Heart right ventricle (tissue), 16 donors: ENCODE measurements at regions not wholly inside any gene's neighbourhood (a gene's known extent, or its start where the extent isn't known, plus 50 kb on each side); places are given as distances from the start of the nearest gene placed in this dataset.

Source experiments
- ATAC-seq, 8 donors: fragments of 200-7000 bp; cut with Tn5 transposase; one replicate each; pipeline ENCODE4 v1.9.1; 2020; ENCODE audit warnings: mild to moderate bottlenecking in 8 of 8, moderate library complexity in 8 of 8, moderate number of reproducible peaks in 1 of 8
- DNase-seq, 2 donors: peaks; one replicate each; pipeline ENCODE4 v3.0.0-alpha.2; 2020
- H3K27ac ChIP-seq, 10 donors: fragments of 200-600 bp; sonication (generic) in 2 of 10; one replicate each; pipeline versions ENCODE4 v1.5.0 to v1.8.0; 2020 to 2022; ENCODE audit warnings: mild to moderate bottlenecking in 3 of 10
- H3K27me3 ChIP-seq, 7 donors: fragments of 200-600 bp; one replicate each; pipeline ENCODE4 v1.8.0; 2021 to 2022; ENCODE audit warnings: mild to moderate bottlenecking in 2 of 7
- H3K36me3 ChIP-seq, 9 donors: fragments of 200-600 bp; sonication (generic) in 1 of 9; one replicate each; pipeline versions ENCODE4 v1.5.0 to v1.8.0; 2020 to 2022; ENCODE audit warnings: mild to moderate bottlenecking in 2 of 9
- H3K4me1 ChIP-seq, 9 donors: fragments of 200-600 bp; sonication (generic) in 1 of 9; one replicate each; pipeline versions ENCODE4 v1.5.0 to v1.8.0; 2020 to 2022; ENCODE audit warnings: mild to moderate bottlenecking in 4 of 9
- H3K4me3 ChIP-seq, 10 donors: fragments of 200-600 bp; sonication (generic) in 2 of 10; one replicate each; pipeline versions ENCODE4 v1.5.0 to v1.8.0; 2020 to 2022; ENCODE audit warnings: mild to moderate bottlenecking in 7 of 10, moderate library complexity in 2 of 10
- H3K9me3 ChIP-seq, 11 donors: fragments of 200-600 bp in 10 of 11; sonication (generic) in 2 of 11; one replicate each; pipeline versions ENCODE4 v1.5.0 to v1.8.0; 2013 to 2022; ENCODE audit warnings: mild to moderate bottlenecking in 2 of 11, control low read depth in 1 of 11, moderate library complexity in 1 of 11
- CTCF ChIP-seq, 9 donors: fragments of 200-600 bp; sonication (generic) in 2 of 9; IDR thresholded peaks; one replicate each; pipeline versions ENCODE4 v1.5.0 to v1.8.0; 2021 to 2022; ENCODE audit warnings: antibody characterized with exemption in 9 of 9, mild to moderate bottlenecking in 5 of 9, moderate library complexity in 1 of 9
- WGBS, 2 donors: extraction: QIAGEN DNeasy Blood & Tissue Kit; methylation state at CpG; one replicate each; pipeline ENCODE4 v1.1.7; 2013; ENCODE audit warnings: inconsistent platforms in 1 of 2; 5-methylcytosine and 5-hydroxymethylcytosine counted together
- intact Hi-C, 10 donors: fragments of 100-400 bp; cut with DNase I; formaldehyde crosslinking; loops; one replicate each; pipeline versions ENCODE4 v1.11.1 to v1.14.2; 2022
- donor health status: Arrhythmogenic right ventricular cardiomyopathy.
- donor health status: ischemic (EF 13 %, LVEDD 7.1; RV severe dilation, severe dysfunction).
- donor health status: healthy with polysubstance abuse.
- donor health status: DM: no; HTN: yes; CAD: no.
- donor health status: DM: no; HTN: no; CAD: no.
- donor health status: ischemic (EF 25% LVEDD 6.9; RV normal size, moderate dysfunction).
- donor health status: ischemic (EF 25% LVEDD 5.7; RV mildly dilated, moderate dysfunction).
- donor health status: healthy.
- donor health status: DM: yes; HTN: yes; CAD: no.
- donor health status: Ischemic cardiomyopathy.
- donor health status: ischemic (EF 35%, LVEDD 5.7; RV mildly dilated, moderate dysfunction).
- donor health status: nonischemic (EF 11% LVEDD 7.7; RV severe dilation, severe dysfunction).
- donor health status: DM: yes; HTN: yes; CAD: no.
- donor health status: PGD.
- donor health status: ischemic (EF 29% LVEDD 5.4; RV normal size, mild dysfunction).
- donor health status: nonischemic (EF 23%, LVEDD 6.1; RV moderate dilation, normal function).

- Histone ChIP-seq H3K9me3 (no peaks in the 10 kb centered on the region), H3K36me3 (no peaks in the 10 kb centered on the region), H3K4me1 (no peaks in the 10 kb centered on the region), H3K4me3 (no peak overlapping the region), H3K27me3 (peaks cover 0 to 47% (median 14%) of the 10 kb centered on the region in 7 donors), H3K27ac (no peak overlapping the region)
- ATAC-seq (no peak), DNase-seq (no peak)
- TF ChIP-seq CTCF (IDR thresholded peaks at IDR 0.05): no peak
- intact Hi-C loops: loop anchor here in 2 of 10 donors (5.0 to 10.0 kb wide), 2 partner anchors 1089 to 1617 kb away; no protein-coding TSS in a partner anchor
- 71 to 72% methylated on average over 4 of the region's 4 CpGs for WGBS, 2 donors
These were observed 246.9 kb upstream of the RBFOX1 start for GRCh38 chr16:7085776-7086175.

- no peak overlapping the region for H3K4me3 ChIP-seq
- DNase-seq (no peak), ATAC-seq (peak in 1 of 8 donors; percentile 46)
- H3K27me3 ChIP-seq: peaks cover 0 to 25% (median 7%) of the 10 kb centered on the region in 7 donors
- no peak overlapping the region for H3K27ac ChIP-seq
- no peaks in the 10 kb centered on the region for H3K9me3 ChIP-seq
- no peaks in the 10 kb centered on the region for H3K36me3 ChIP-seq
- no peaks in the 10 kb centered on the region for H3K4me1 ChIP-seq
- no peak for TF ChIP-seq CTCF (IDR thresholded peaks at IDR 0.05)
- intact Hi-C loops: loop anchor here in 1 of 10 donors (10.0 kb wide), 1 partner anchor 1092 kb away; no protein-coding TSS in a partner anchor
- 30 to 40% methylated on average over 4 of the region's 4 CpGs for WGBS, 2 donors
These were observed 249.5 kb upstream of the RBFOX1 start for GRCh38 chr16:7083096-7083495.

GRCh38 chr16:7077636-7078035 is 255.0 kb upstream of the RBFOX1 start:
- Histone ChIP-seq H3K27ac (no peak overlapping the region), H3K9me3 (peaks cover 0 to 23% (median 10%) of the 10 kb centered on the region in 11 donors), H3K4me3 (no peak overlapping the region), H3K36me3 (no peaks in the 10 kb centered on the region), H3K27me3 (no peaks in the 10 kb centered on the region), H3K4me1 (no peaks in the 10 kb centered on the region)
- DNase-seq (no peak), ATAC-seq (no peak)
- no peak for TF ChIP-seq CTCF (IDR thresholded peaks at IDR 0.05)
- WGBS, 2 donors: 68 to 70% methylated on average over 4 of the region's 4 CpGs
- intact Hi-C loops: no loop called here

GRCh38 chr16:7074715-7075114 is 257.9 kb upstream of the RBFOX1 start:
- DNase-seq: no peak
- intact Hi-C loops: no loop called here
- WGBS, 2 donors: 94 to 95% methylated on average over 4 of the region's 4 CpGs

More at GRCh38 chr16:7074715-7075114, 257.9 kb upstream of the RBFOX1 start:
- Histone ChIP-seq H3K9me3 (peaks cover 0 to 27% (median 10%) of the 10 kb centered on the region in 11 donors), H3K4me3 (no peak overlapping the region), H3K27me3 (no peaks in the 10 kb centered on the region), H3K36me3 (no peaks in the 10 kb centered on the region), H3K4me1 (no peaks in the 10 kb centered on the region), H3K27ac (no peak overlapping the region)
- TF ChIP-seq CTCF (IDR thresholded peaks at IDR 0.05): no peak
- ATAC-seq: no peak
